Right lobe of liver (tissue), 6 donors: ENCODE measurements at regions not wholly inside any gene's neighbourhood (a gene's known extent, or its start where the extent isn't known, plus 50 kb on each side); places are given as distances from the start of the nearest gene placed in this dataset.

Source experiments
- ATAC-seq, 4 donors: fragments of 200-7000 bp; cut with Tn5 transposase; one replicate each; pipeline ENCODE4 v1.9.1; 2020; ENCODE audit warnings: mild to moderate bottlenecking in 4 of 4, moderate library complexity in 4 of 4
- DNase-seq, 3 donors: peaks; one replicate each; pipeline ENCODE4 v3.0.0-alpha.2; 2020
- H3K27ac ChIP-seq, 3 donors: fragments of 200-600 bp; one replicate each; pipeline ENCODE4 v1.8.0; 2022
- H3K27me3 ChIP-seq, 2 donors: fragments of 200-600 bp; one replicate each; pipeline ENCODE4 v1.8.0; 2022
- H3K36me3 ChIP-seq, 4 donors: fragments of 200-600 bp; sonication (generic) in 1 of 4; one replicate each; pipeline versions ENCODE4 v1.5.1 to v1.8.0; 2017 to 2022; ENCODE audit warnings: control low read depth in 1 of 4
- H3K4me1 ChIP-seq, 4 donors: fragments of 200-600 bp; sonication (generic) in 1 of 4; one replicate each; pipeline versions ENCODE4 v1.5.1 to v1.8.0; 2017 to 2022; ENCODE audit warnings: control low read depth in 1 of 4
- H3K4me3 ChIP-seq, 3 donors: fragments of 200-600 bp; one replicate each; pipeline ENCODE4 v1.8.0; 2022
- H3K9me3 ChIP-seq, 4 donors: fragments of 200-600 bp; sonication (generic) in 1 of 4; one replicate each; pipeline versions ENCODE4 v1.5.1 to v1.8.0; 2017 to 2022; ENCODE audit warnings: control low read depth in 1 of 4
- CTCF ChIP-seq, 4 donors: fragments of 200-600 bp in 3 of 4; fragments of 450-650 bp in 1 of 4; IDR thresholded peaks; one replicate each; pipeline versions ENCODE4 v1.5.1 to v1.8.0; 2016 to 2022; ENCODE audit warnings: antibody characterized with exemption in 4 of 4, mild to moderate bottlenecking in 2 of 4
- POLR2A ChIP-seq: fragments of 450-650 bp; IDR thresholded peaks from one replicate; pipeline ENCODE4 v1.6.1; 2017; ENCODE audit warnings: antibody characterized with exemption, mild to moderate bottlenecking
- WGBS: methylation state at CpG from one replicate; pipeline ENCODE4 v1.1.6; 2018; ENCODE audit warnings: low coverage, low lambda C conversion rate; ENCODE audit not compliant: insufficient coverage; ENCODE audit errors: missing lambda C conversion rate; 5-methylcytosine and 5-hydroxymethylcytosine counted together
- intact Hi-C, 2 donors: fragments of 100-400 bp; cut with DNase I; formaldehyde crosslinking; loops; one replicate each; pipeline versions ENCODE4 v1.11.2 to v1.14.1; 2022
- donor health status: DM: no; HTN: yes; CAD: no.
- donor health status: DM: no; HTN: no; CAD: no.
- donor health status: DM: no; HTN: no; CAD: no.
- donor health status: DM: no; HTN: yes; CAD: no.
- donor health status: DM: no; HTN: yes; CAD: no.

- ATAC-seq, result no peak
These were observed 74.5 kb upstream of the CAMK1G start for GRCh38 chr1:209509039-209509438.

GRCh38 chr1:209510063-209510462 lies 73.5 kb upstream of the CAMK1G start:
- Histone ChIP-seq H3K4me3 (no peak overlapping the region), H3K4me1 (no peaks in the 10 kb centered on the region), H3K9me3 (no peaks in the 10 kb centered on the region), H3K36me3 (no peaks in the 10 kb centered on the region), H3K27me3 (no peaks in the 10 kb centered on the region), H3K27ac (no peak overlapping the region)
- WGBS, result 57% methylated on average over 4 of the region's 4 CpGs
- ATAC-seq, result no peak
- intact Hi-C loops, result no loop called here
- no peak for DNase-seq
- no peak for TF ChIP-seq CTCF (IDR thresholded peaks at IDR 0.05)
- TF ChIP-seq POLR2A, result no peak

More at GRCh38 chr1:209509039-209509438, 74.5 kb upstream of the CAMK1G start:
- Histone ChIP-seq H3K36me3 (no peaks in the 10 kb centered on the region), H3K27me3 (no peaks in the 10 kb centered on the region), H3K27ac (no peak overlapping the region), H3K9me3 (no peaks in the 10 kb centered on the region), H3K4me3 (no peak overlapping the region), H3K4me1 (no peaks in the 10 kb centered on the region)
- no peak for DNase-seq
- no peak for TF ChIP-seq POLR2A
- no peak for TF ChIP-seq CTCF (IDR thresholded peaks at IDR 0.05)
- WGBS, result 84% methylated on average over 5 of the region's 5 CpGs
- intact Hi-C loops, result no loop called here

GRCh38 chr1:209511169-209511568 lies 72.3 kb upstream of the CAMK1G start:
- Histone ChIP-seq H3K27me3 (no peaks in the 10 kb centered on the region), H3K4me3 (no peak overlapping the region), H3K27ac (no peak overlapping the region), H3K36me3 (no peaks in the 10 kb centered on the region), H3K4me1 (no peaks in the 10 kb centered on the region), H3K9me3 (no peaks in the 10 kb centered on the region)
- no peak for TF ChIP-seq CTCF (IDR thresholded peaks at IDR 0.05)
- TF ChIP-seq POLR2A, result no peak
- intact Hi-C loops, result no loop called here
- no peak for DNase-seq
- ATAC-seq, result no peak
- 27% methylated on average over 3 of the region's 3 CpGs for WGBS

- Histone ChIP-seq H3K4me3 (no peak overlapping the region), H3K4me1 (no peaks in the 10 kb centered on the region), H3K9me3 (no peaks in the 10 kb centered on the region), H3K27ac (no peak overlapping the region), H3K27me3 (no peaks in the 10 kb centered on the region), H3K36me3 (no peaks in the 10 kb centered on the region)
- no peak for DNase-seq
- 39% methylated on average over 5 of the region's 6 CpGs for WGBS
- ATAC-seq, result no peak
- intact Hi-C loops, result no loop called here
- TF ChIP-seq CTCF (IDR thresholded peaks at IDR 0.05), result no peak
- no peak for TF ChIP-seq POLR2A
These were observed 70.7 kb upstream of the CAMK1G start for GRCh38 chr1:209512821-209513220.

- intact Hi-C loops, result no loop called here
- H3K4me1 ChIP-seq, result no peaks in the 10 kb centered on the region
- no peak overlapping the region for H3K4me3 ChIP-seq
- DNase-seq, result no peak
- no peaks in the 10 kb centered on the region for H3K36me3 ChIP-seq
- ATAC-seq, result peak; percentile 56 to 86 (median 80)
- TF ChIP-seq CTCF (IDR thresholded peaks at IDR 0.05), result peak; percentile 33 to 59 (median 50)
- no peak for TF ChIP-seq POLR2A
- no peaks in the 10 kb centered on the region for H3K27me3 ChIP-seq
- 55% methylated on average over 5 of the region's 5 CpGs for WGBS
- H3K9me3 ChIP-seq, result no peaks in the 10 kb centered on the region
- no peak overlapping the region for H3K27ac ChIP-seq
These were observed 70.3 kb upstream of the CAMK1G start for GRCh38 chr1:209513226-209513625.
